ENCODE measurements at regions not wholly inside any gene's neighbourhood (a gene's known extent, or its start where the extent isn't known, plus 50 kb on each side); places are given as distances from the start of the nearest gene placed in this dataset.

- no peak for DNase-seq
Observed at GRCh38 chr2:139925903-139926302, 1145.7 kb upstream of the NXPH2 start.

- DNase-seq: no peak
Observed at GRCh38 chr2:139924070-139924469, 1143.9 kb upstream of the NXPH2 start.

- DNase-seq: no peak
Observed at GRCh38 chr2:139918982-139919381, 1138.8 kb upstream of the NXPH2 start.

GRCh38 chr2:139917690-139918384, 1137.6 kb upstream of the NXPH2 start:
- DNase-seq: no peak

- no peak for DNase-seq
Observed at GRCh38 chr2:139916822-139917221, 1136.6 kb upstream of the NXPH2 start.

GRCh38 chr2:139911160-139911559, 1131.0 kb upstream of the NXPH2 start:
- DNase-seq: no peak

GRCh38 chr2:139909136-139909535, 1128.9 kb upstream of the NXPH2 start:
- DNase-seq: no peak

- no peak for DNase-seq
Observed at GRCh38 chr2:139905624-139906023, 1125.4 kb upstream of the NXPH2 start.

GRCh38 chr2:139891636-139892035, 1111.4 kb upstream of the NXPH2 start:
- DNase-seq: no peak

GRCh38 chr2:139885921-139886498, 1105.8 kb upstream of the NXPH2 start:
- peak; percentile 86 to 87 for DNase-seq

GRCh38 chr2:139876964-139877363, 1096.8 kb upstream of the NXPH2 start:
- no peak for DNase-seq

- no peak for DNase-seq
Observed at GRCh38 chr2:139876321-139876720, 1096.1 kb upstream of the NXPH2 start.

GRCh38 chr2:139872503-139872902, 1092.3 kb upstream of the NXPH2 start:
- no peak for DNase-seq

- DNase-seq: no peak
Observed at GRCh38 chr2:139872032-139872431, 1091.8 kb upstream of the NXPH2 start.

GRCh38 chr2:139867601-139868226, 1087.5 kb upstream of the NXPH2 start:
- DNase-seq: peak; percentile 77 to 81

- peak; percentile 13 to 33 for DNase-seq
Observed at GRCh38 chr2:139864821-139865302, 1084.7 kb upstream of the NXPH2 start.

GRCh38 chr2:139854769-139855483, 1074.7 kb upstream of the NXPH2 start:
- no peak for DNase-seq

GRCh38 chr2:139850254-139850890, 1070.2 kb upstream of the NXPH2 start:
- DNase-seq: no peak

- DNase-seq: no peak
Observed at GRCh38 chr2:139836769-139837168, 1056.6 kb upstream of the NXPH2 start.

GRCh38 chr2:139835101-139835500, 1054.9 kb upstream of the NXPH2 start:
- DNase-seq: no peak

GRCh38 chr2:139828011-139828410, 1047.8 kb upstream of the NXPH2 start:
- no peak for DNase-seq

- no peak for DNase-seq
Observed at GRCh38 chr2:139825726-139826125, 1045.5 kb upstream of the NXPH2 start.

- no peak for DNase-seq
Observed at GRCh38 chr2:139819273-139819796, 1039.1 kb upstream of the NXPH2 start.
